SU-DHL-6 (cell line): ENCODE measurements at regions not wholly inside any gene's neighbourhood (a gene's known extent, or its start where the extent isn't known, plus 50 kb on each side); places are given as distances from the start of the nearest gene placed in this dataset.

Source experiments
- H2AFZ ChIP-seq: fragments of 200-600 bp; sonication (generic); 2 replicates; pipeline ENCODE4 v1.6.1; 2014; ENCODE audit warnings: low read depth, mild to moderate bottlenecking, moderate library complexity, mixed read lengths, antibody characterized with exemption, low read length; ENCODE audit not compliant: severe bottlenecking
- H3F3A ChIP-seq: fragments of 200-600 bp; shearing (Covaris generic); 2 replicates; pipeline ENCODE4 v1.6.0; 2016; ENCODE audit warnings: antibody characterized with exemption, mild to moderate bottlenecking; ENCODE audit not compliant: insufficient read depth
- H3K27ac ChIP-seq: fragments of 200-600 bp; sonication (generic); 2 replicates; pipeline ENCODE4 v1.5.1; 2016; ENCODE audit warnings: low read depth, mild to moderate bottlenecking, low read length, moderate library complexity, mixed read lengths
- H3K27me3 ChIP-seq: fragments of 200-600 bp; sonication (generic), shearing (Covaris generic); 2 replicates; pipeline ENCODE4 v1.6.0; 2014; ENCODE audit warnings: mild to moderate bottlenecking, low read length
- H3K36me3 ChIP-seq: fragments of 200-600 bp; sonication (generic); 2 replicates; pipeline ENCODE4 v1.6.1; 2014; ENCODE audit warnings: mild to moderate bottlenecking, low read length, mixed read lengths
- H3K4me2 ChIP-seq: fragments of 300-600, 200-600 bp; shearing (Covaris generic), sonication (generic); 2 replicates; pipeline ENCODE4 v1.6.0; 2014; ENCODE audit warnings: low read length, low read depth, mild to moderate bottlenecking; ENCODE audit not compliant: poor library complexity, severe bottlenecking
- H3K4me3 ChIP-seq: fragments of 200-600 bp; sonication (generic); 2 replicates; pipeline ENCODE4 v1.5.1; 2014; ENCODE audit warnings: antibody characterized with exemption, low read length, mild to moderate bottlenecking, mixed read lengths; ENCODE audit not compliant: insufficient read depth, poor library complexity, severe bottlenecking
- H3K79me2 ChIP-seq: fragments of 200-600 bp; sonication (generic); 2 replicates; pipeline ENCODE4 v1.6.1; 2014; ENCODE audit warnings: mild to moderate bottlenecking, low read length, moderate library complexity; ENCODE audit not compliant: insufficient read depth
- H3K9ac ChIP-seq: fragments of 200-600 bp; sonication (generic); 2 replicates; pipeline ENCODE4 v1.7.0; 2014; ENCODE audit warnings: mild to moderate bottlenecking, low read length
- H3K9me2 ChIP-seq: fragments of 200-600 bp; sonication (generic); replicated peaks from 2 replicates; pipeline ENCODE4 v1.6.1; 2014; ENCODE audit warnings: low read length; ENCODE audit not compliant: insufficient read depth
- H3K9me3 ChIP-seq: fragments of 200-600 bp; sonication (generic); 2 replicates; pipeline ENCODE4 v1.6.1; 2014; ENCODE audit warnings: low read length, mixed read lengths; ENCODE audit not compliant: insufficient read depth
- H4K20me1 ChIP-seq: fragments of 200-600 bp; sonication (generic); 2 replicates; pipeline ENCODE4 v1.6.1; 2014; ENCODE audit warnings: low read depth, mild to moderate bottlenecking, antibody characterized with exemption, low read length, moderate library complexity, mixed read lengths
- EZH2phosphoT487 ChIP-seq: fragments of 200-600 bp; sonication (generic), shearing (Covaris generic); conservative IDR thresholded peaks from 2 replicates; pipeline ENCODE4 v1.6.1; 2018; ENCODE audit warnings: mild to moderate bottlenecking, antibody characterized with exemption, low read length, moderate library complexity, mixed read lengths
- TF ChIP-seq, protein P1 (sequence below): fragments of 200-600 bp; sonication (generic); IDR thresholded peaks from one replicate; pipeline ENCODE4 v1.5.1; 2017; ENCODE audit warnings: antibody characterized with exemption, mild to moderate bottlenecking, low read length, moderate library complexity; ENCODE audit not compliant: insufficient read depth, poor library complexity, severe bottlenecking

GRCh38 chr11:134480136-134480712, 68.2 kb upstream of the B3GAT1 start:
- Histone ChIP-seq H3K4me3 (no peak overlapping the region), H4K20me1 (no peaks in the 10 kb centered on the region)

GRCh38 chr11:134479206-134480135, 67.4 kb upstream of the B3GAT1 start:
- Histone ChIP-seq H2AFZ (no peak overlapping the region), H3K4me3 (no peak overlapping the region), H3K27me3 (no peaks in the 10 kb centered on the region), H3K9me3 (no peaks in the 10 kb centered on the region), H3K79me2 (no peaks in the 10 kb centered on the region), H4K20me1 (no peaks in the 10 kb centered on the region), H3K4me2 (no peak overlapping the region), H3F3A (no peaks in the 10 kb centered on the region), H3K9me2 (no peaks in the 10 kb centered on the region), H3K9ac (no peak overlapping the region), H3K36me3 (no peaks in the 10 kb centered on the region), H3K27ac (no peak overlapping the region)
- no peak for TF ChIP-seq EZH2phosphoT487
- TF ChIP-seq, protein P1, sequence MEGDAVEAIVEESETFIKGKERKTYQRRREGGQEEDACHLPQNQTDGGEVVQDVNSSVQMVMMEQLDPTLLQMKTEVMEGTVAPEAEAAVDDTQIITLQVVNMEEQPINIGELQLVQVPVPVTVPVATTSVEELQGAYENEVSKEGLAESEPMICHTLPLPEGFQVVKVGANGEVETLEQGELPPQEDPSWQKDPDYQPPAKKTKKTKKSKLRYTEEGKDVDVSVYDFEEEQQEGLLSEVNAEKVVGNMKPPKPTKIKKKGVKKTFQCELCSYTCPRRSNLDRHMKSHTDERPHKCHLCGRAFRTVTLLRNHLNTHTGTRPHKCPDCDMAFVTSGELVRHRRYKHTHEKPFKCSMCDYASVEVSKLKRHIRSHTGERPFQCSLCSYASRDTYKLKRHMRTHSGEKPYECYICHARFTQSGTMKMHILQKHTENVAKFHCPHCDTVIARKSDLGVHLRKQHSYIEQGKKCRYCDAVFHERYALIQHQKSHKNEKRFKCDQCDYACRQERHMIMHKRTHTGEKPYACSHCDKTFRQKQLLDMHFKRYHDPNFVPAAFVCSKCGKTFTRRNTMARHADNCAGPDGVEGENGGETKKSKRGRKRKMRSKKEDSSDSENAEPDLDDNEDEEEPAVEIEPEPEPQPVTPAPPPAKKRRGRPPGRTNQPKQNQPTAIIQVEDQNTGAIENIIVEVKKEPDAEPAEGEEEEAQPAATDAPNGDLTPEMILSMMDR, result no peak

More at GRCh38 chr11:134480136-134480712, 68.2 kb upstream of the B3GAT1 start:
- Histone ChIP-seq H3K27me3 (no peaks in the 10 kb centered on the region), H2AFZ (no peak overlapping the region), H3K27ac (no peak overlapping the region), H3K9me2 (no peaks in the 10 kb centered on the region), H3K79me2 (no peaks in the 10 kb centered on the region), H3K4me2 (no peak overlapping the region), H3K9ac (no peak overlapping the region), H3K9me3 (no peaks in the 10 kb centered on the region), H3F3A (no peaks in the 10 kb centered on the region), H3K36me3 (no peaks in the 10 kb centered on the region)
- TF ChIP-seq, protein P1, result no peak
- TF ChIP-seq EZH2phosphoT487, result no peak

DNA sequence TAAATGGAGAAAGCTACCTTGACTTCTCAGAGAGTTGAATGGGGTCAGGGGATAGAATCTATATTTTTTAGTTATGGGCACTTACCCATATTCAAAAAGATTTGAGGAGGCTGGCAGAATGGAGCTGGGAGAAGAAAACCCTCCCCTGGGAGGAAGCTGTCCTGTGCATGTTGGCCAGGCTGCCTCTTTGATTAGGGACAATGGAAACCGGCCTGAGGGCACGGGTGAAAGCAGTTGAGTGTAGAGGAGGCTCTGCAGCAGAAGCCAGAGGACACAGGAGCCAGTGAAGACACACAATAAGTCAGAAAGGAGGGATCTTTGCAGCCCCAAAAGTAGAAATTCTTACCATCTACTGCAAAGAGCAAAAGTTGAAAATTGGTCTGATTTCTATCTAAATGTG, 66.6 kb upstream of the B3GAT1 start:
- no peaks in the 10 kb centered on the region for H3K9me3 ChIP-seq
- no peaks in the 10 kb centered on the region for H3K9me2 ChIP-seq
- no peak overlapping the region for H2AFZ ChIP-seq

More for the DNA sequence above, 66.6 kb upstream of the B3GAT1 start:
- H3K4me3 ChIP-seq, result no peak overlapping the region
- H3K9ac ChIP-seq, result no peak overlapping the region
- no peak overlapping the region for H3K27ac ChIP-seq
- TF ChIP-seq, protein P1, result no peak
- no peak for TF ChIP-seq EZH2phosphoT487
- no peaks in the 10 kb centered on the region for H3F3A ChIP-seq
- no peaks in the 10 kb centered on the region for H4K20me1 ChIP-seq
- no peaks in the 10 kb centered on the region for H3K79me2 ChIP-seq
- no peaks in the 10 kb centered on the region for H3K27me3 ChIP-seq
- H3K4me2 ChIP-seq, result no peak overlapping the region
- no peaks in the 10 kb centered on the region for H3K36me3 ChIP-seq
